ENCODE measurements at regions not wholly inside any gene's neighbourhood (a gene's known extent, or its start where the extent isn't known, plus 50 kb on each side); places are given as distances from the start of the nearest gene placed in this dataset.

DNA sequence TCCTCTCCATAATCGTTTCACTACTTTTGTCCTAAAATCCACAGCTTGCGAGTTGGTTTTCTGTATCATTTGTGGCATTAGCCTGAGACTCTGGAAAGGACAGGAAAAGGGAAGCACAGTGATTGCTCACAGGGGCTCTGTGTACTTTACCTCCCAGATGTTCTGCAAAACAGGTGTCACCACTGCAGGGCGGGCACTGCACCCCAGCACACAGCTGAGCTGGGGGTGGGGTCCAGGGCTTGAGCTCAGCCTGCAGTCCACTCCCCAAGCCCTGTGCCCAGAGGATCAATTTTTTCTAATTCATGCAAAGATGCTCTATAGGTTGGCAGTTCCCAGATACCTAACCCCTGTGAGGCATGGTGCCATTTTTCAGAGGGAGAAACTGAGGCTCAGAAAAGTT lies 119.4 kb upstream of the GLI2 start:
- Histone ChIP-seq H3K4me1 (ENCODE audit: low read length) (no peaks in the 10 kb centered on the region), H3K9ac (ENCODE audit: low read length) (no peak overlapping the region), H3K36me3 (replicated peaks; ENCODE audit: insufficient read depth, low read length) (no peaks in the 10 kb centered on the region), H3F3A (ENCODE audit: insufficient read depth, low read length) (no peaks in the 10 kb centered on the region), H3K9me3 (replicated peaks; ENCODE audit: insufficient read depth, low read length) (no peaks in the 10 kb centered on the region), H3K9me2 (replicated peaks; ENCODE audit: insufficient read depth, low read length) (no peaks in the 10 kb centered on the region), H3K27ac (ENCODE audit: low read length) (no peak overlapping the region), H3K4me2 (ENCODE audit: low read depth, low read length) (no peak overlapping the region), H2AFZ (ENCODE audit: low read length) (no peak overlapping the region), H3K4me3 (ENCODE audit: low read length) (no peak overlapping the region), H3K79me2 (ENCODE audit: low read length) (no peaks in the 10 kb centered on the region), H4K20me1 (ENCODE audit: insufficient read depth, low read length) (no peaks in the 10 kb centered on the region), H3K27me3 (replicated peaks; ENCODE audit: insufficient read depth, low read length) (no peaks in the 10 kb centered on the region; the same call in 1 of the 2 replicates)
- TF ChIP-seq EZH2 (optimal IDR thresholded peaks at IDR 0.05; ENCODE audit: low read depth, low read length) (no peak), EZH2phosphoT487 (IDR thresholded peaks at IDR 0.05; ENCODE audit: low read length) (no peak)
- TF ChIP-seq, protein P1, sequence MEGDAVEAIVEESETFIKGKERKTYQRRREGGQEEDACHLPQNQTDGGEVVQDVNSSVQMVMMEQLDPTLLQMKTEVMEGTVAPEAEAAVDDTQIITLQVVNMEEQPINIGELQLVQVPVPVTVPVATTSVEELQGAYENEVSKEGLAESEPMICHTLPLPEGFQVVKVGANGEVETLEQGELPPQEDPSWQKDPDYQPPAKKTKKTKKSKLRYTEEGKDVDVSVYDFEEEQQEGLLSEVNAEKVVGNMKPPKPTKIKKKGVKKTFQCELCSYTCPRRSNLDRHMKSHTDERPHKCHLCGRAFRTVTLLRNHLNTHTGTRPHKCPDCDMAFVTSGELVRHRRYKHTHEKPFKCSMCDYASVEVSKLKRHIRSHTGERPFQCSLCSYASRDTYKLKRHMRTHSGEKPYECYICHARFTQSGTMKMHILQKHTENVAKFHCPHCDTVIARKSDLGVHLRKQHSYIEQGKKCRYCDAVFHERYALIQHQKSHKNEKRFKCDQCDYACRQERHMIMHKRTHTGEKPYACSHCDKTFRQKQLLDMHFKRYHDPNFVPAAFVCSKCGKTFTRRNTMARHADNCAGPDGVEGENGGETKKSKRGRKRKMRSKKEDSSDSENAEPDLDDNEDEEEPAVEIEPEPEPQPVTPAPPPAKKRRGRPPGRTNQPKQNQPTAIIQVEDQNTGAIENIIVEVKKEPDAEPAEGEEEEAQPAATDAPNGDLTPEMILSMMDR (IDR thresholded peaks at IDR 0.05; ENCODE audit: low read length): no peak
- DNase-seq: no peak

DNA sequence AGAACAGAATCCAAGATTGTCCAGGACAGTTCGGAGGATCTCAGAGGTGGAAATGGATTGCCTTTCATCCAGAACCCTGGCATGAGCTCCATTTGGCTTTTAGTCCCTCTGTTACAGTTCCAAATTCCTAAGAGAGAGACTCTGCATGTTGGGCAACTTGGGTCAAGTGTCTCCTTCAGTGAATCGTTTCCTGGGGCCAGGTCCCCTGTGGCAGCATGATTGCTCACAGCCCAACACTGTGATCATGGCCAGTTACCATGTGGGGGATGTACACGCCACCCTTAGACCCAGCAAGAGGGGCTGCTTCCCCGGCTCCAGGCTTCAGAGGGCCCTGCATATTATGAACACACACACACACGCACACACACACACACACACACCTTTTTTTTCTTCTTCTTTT lies 118.6 kb upstream of the GLI2 start:
- Histone ChIP-seq H2AFZ (ENCODE audit: low read length) (no peak overlapping the region), H3K4me2 (ENCODE audit: low read depth, low read length) (no peak overlapping the region), H3F3A (ENCODE audit: insufficient read depth, low read length) (no peaks in the 10 kb centered on the region), H3K36me3 (replicated peaks; ENCODE audit: insufficient read depth, low read length) (no peaks in the 10 kb centered on the region), H3K4me1 (ENCODE audit: low read length) (no peaks in the 10 kb centered on the region), H3K9me3 (replicated peaks; ENCODE audit: insufficient read depth, low read length) (no peaks in the 10 kb centered on the region), H3K9me2 (replicated peaks; ENCODE audit: insufficient read depth, low read length) (no peaks in the 10 kb centered on the region), H4K20me1 (ENCODE audit: insufficient read depth, low read length) (no peaks in the 10 kb centered on the region), H3K79me2 (ENCODE audit: low read length) (no peaks in the 10 kb centered on the region), H3K27ac (ENCODE audit: low read length) (no peak overlapping the region), H3K27me3 (replicated peaks; ENCODE audit: insufficient read depth, low read length) (no peaks in the 10 kb centered on the region; the same call in 1 of the 2 replicates), H3K9ac (ENCODE audit: low read length) (no peak overlapping the region), H3K4me3 (ENCODE audit: low read length) (no peak overlapping the region)
- no peak for DNase-seq
- TF ChIP-seq, protein P1 (IDR thresholded peaks at IDR 0.05; ENCODE audit: low read length): no peak
- no peak for TF ChIP-seq EZH2phosphoT487 (IDR thresholded peaks at IDR 0.05; ENCODE audit: low read length)
- no peak for TF ChIP-seq EZH2 (optimal IDR thresholded peaks at IDR 0.05; ENCODE audit: low read depth, low read length)

DNA sequence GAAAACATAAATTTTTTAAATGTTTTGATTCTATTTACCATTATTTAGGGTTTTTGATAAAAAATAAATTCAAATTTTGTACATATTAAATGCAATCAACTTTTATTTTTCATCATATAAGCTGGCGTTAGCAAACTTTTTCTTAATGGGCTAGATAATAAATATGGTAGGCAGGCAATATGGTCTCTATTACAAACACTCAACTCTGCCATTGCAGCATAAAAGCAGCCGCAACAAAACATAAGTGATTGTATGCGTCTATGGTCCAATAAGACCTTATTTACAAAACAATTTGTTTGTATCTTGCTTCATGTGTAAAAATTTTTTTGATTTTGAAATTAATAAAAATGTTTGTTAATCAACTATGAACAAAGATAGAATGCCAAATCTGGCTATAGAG lies 116.8 kb upstream of the GLI2 start:
- TF ChIP-seq, protein P1 (IDR thresholded peaks at IDR 0.05; ENCODE audit: low read length): no peak
- TF ChIP-seq EZH2 (optimal IDR thresholded peaks at IDR 0.05; ENCODE audit: low read depth, low read length) (no peak), EZH2phosphoT487 (IDR thresholded peaks at IDR 0.05; ENCODE audit: low read length) (no peak)
- no peak overlapping the region for H3K27ac ChIP-seq (ENCODE audit: low read length)

More for the DNA sequence above, 116.8 kb upstream of the GLI2 start:
- Histone ChIP-seq H3K4me3 (ENCODE audit: low read length) (no peak overlapping the region), H3K79me2 (ENCODE audit: low read length) (no peaks in the 10 kb centered on the region), H3K9me2 (replicated peaks; ENCODE audit: insufficient read depth, low read length) (no peaks in the 10 kb centered on the region), H3K36me3 (replicated peaks; ENCODE audit: insufficient read depth, low read length) (no peaks in the 10 kb centered on the region), H2AFZ (ENCODE audit: low read length) (no peak overlapping the region), H3K4me1 (ENCODE audit: low read length) (no peaks in the 10 kb centered on the region), H4K20me1 (ENCODE audit: insufficient read depth, low read length) (no peaks in the 10 kb centered on the region), H3K27me3 (replicated peaks; ENCODE audit: insufficient read depth, low read length) (no peaks in the 10 kb centered on the region; the same call in 1 of the 2 replicates), H3K9me3 (replicated peaks; ENCODE audit: insufficient read depth, low read length) (no peaks in the 10 kb centered on the region), H3K9ac (ENCODE audit: low read length) (no peak overlapping the region), H3K4me2 (ENCODE audit: low read depth, low read length) (no peak overlapping the region), H3F3A (ENCODE audit: insufficient read depth, low read length) (no peaks in the 10 kb centered on the region)
- DNase-seq: no peak

Data from MM.1S (cell line).